BLaER1 treated with 17β-estradiol and CSF1 and Interleukin-3, amounts not matched to agents 10 nM and 100 nM (cell line): ENCODE measurements at regions not wholly inside any gene's neighbourhood (a gene's known extent, or its start where the extent isn't known, plus 50 kb on each side); places are given as distances from the start of the nearest gene placed in this dataset.
"Not testable (repeated sequence)": the region's sequence is repeated elsewhere in the genome, so short reads cannot be mapped to it uniquely, and the experiment has no call there.

Source experiments
- H3K27ac ChIP-seq, 11 experiments: shearing (Covaris generic); formaldehyde crosslinking; 2 replicates each; pipeline ENCODE4 v1.8.1; 2022
- H3K27me3 ChIP-seq, 11 experiments: shearing (Covaris generic); formaldehyde crosslinking; 2 replicates each; pipeline ENCODE4 v1.8.1; 2022
- H3K36me3 ChIP-seq, 11 experiments: shearing (Covaris generic); formaldehyde crosslinking; 2 replicates each; pipeline ENCODE4 v1.8.1; 2022
- H3K4me1 ChIP-seq, 10 experiments: shearing (Covaris generic); formaldehyde crosslinking; 2 replicates each; pipeline ENCODE4 v1.8.1; 2022
- H3K4me2 ChIP-seq, 11 experiments: shearing (Covaris generic); formaldehyde crosslinking; 2 replicates each; pipeline ENCODE4 v1.8.1; 2022
- H3K4me3 ChIP-seq, 10 experiments: shearing (Covaris generic); formaldehyde crosslinking; 2 replicates each; pipeline ENCODE4 v1.8.1; 2022
- H3K9ac ChIP-seq, 11 experiments: shearing (Covaris generic); formaldehyde crosslinking; 2 replicates each; pipeline ENCODE4 v1.8.1; 2022
- H3K9me3 ChIP-seq, 11 experiments: shearing (Covaris generic); formaldehyde crosslinking; replicated peaks in 1 of 11; 2 replicates each; pipeline ENCODE4 v1.8.1; 2022
- H4K20me1 ChIP-seq, 11 experiments: shearing (Covaris generic); formaldehyde crosslinking; 2 replicates each; pipeline ENCODE4 v1.8.1; 2022
- Cebpa-rat ChIP-seq, 11 experiments: shearing (Covaris generic); IDR thresholded peaks; 2 replicates each; pipeline ENCODE4 v1.8.1; 2022

- no peaks in the 10 kb centered on the region for H3K36me3 ChIP-seq
- no peak for TF ChIP-seq Cebpa-rat (IDR thresholded peaks at IDR 0.05)
- no peak overlapping the region for H3K27ac ChIP-seq
- peaks cover 0 to 21% (median 0%) of the 10 kb centered on the region in 10 experiments; a peak in 6 of 20 replicates for H3K4me1 ChIP-seq
- peak overlapping the region in 1 of 11 experiments; percentile 44; a peak in 1 of 22 replicates for H3K4me2 ChIP-seq
- no peak overlapping the region for H3K9ac ChIP-seq
- no peaks in the 10 kb centered on the region for H4K20me1 ChIP-seq
- H3K27me3 ChIP-seq = no peaks in the 10 kb centered on the region
- H3K9me3 ChIP-seq = no peaks in the 10 kb centered on the region
- H3K4me3 ChIP-seq = no peak overlapping the region
Observed at GRCh38 chr4:134634301-134634700, 432.7 kb upstream of the PABPC4L start.

- H3K4me3 ChIP-seq = no peak overlapping the region
- no peaks in the 10 kb centered on the region for H4K20me1 ChIP-seq
- no peak overlapping the region for H3K27ac ChIP-seq
- peaks cover 0 to 10% (median 0%) of the 10 kb centered on the region in 10 experiments; a peak in 6 of 20 replicates for H3K4me1 ChIP-seq
- H3K27me3 ChIP-seq = no peaks in the 10 kb centered on the region
- H3K9me3 ChIP-seq = no peaks in the 10 kb centered on the region
- no peak overlapping the region for H3K9ac ChIP-seq
- no peaks in the 10 kb centered on the region for H3K36me3 ChIP-seq
- H3K4me2 ChIP-seq = no peak overlapping the region
- no peak for TF ChIP-seq Cebpa-rat (IDR thresholded peaks at IDR 0.05)
Observed at GRCh38 chr4:134632056-134632455, 430.5 kb upstream of the PABPC4L start.

- no peaks in the 10 kb centered on the region for H3K9me3 ChIP-seq
- no peak overlapping the region for H3K9ac ChIP-seq
- H3K36me3 ChIP-seq = no peaks in the 10 kb centered on the region
- no peak overlapping the region for H3K27ac ChIP-seq
- H4K20me1 ChIP-seq = no peaks in the 10 kb centered on the region
- no peak overlapping the region for H3K4me2 ChIP-seq
- no peaks in the 10 kb centered on the region for H3K4me1 ChIP-seq
- TF ChIP-seq Cebpa-rat (IDR thresholded peaks at IDR 0.05) = no peak
- H3K4me3 ChIP-seq = no peak overlapping the region
- H3K27me3 ChIP-seq = no peaks in the 10 kb centered on the region
Observed at GRCh38 chr4:134628066-134628465, 426.5 kb upstream of the PABPC4L start.

- H3K9me3 ChIP-seq = no peaks in the 10 kb centered on the region
- no peaks in the 10 kb centered on the region for H3K4me1 ChIP-seq
- H3K4me2 ChIP-seq = no peak overlapping the region
- no peaks in the 10 kb centered on the region for H3K36me3 ChIP-seq
- no peak overlapping the region for H3K27ac ChIP-seq
- H3K27me3 ChIP-seq = no peaks in the 10 kb centered on the region
- no peak overlapping the region for H3K4me3 ChIP-seq
- no peak for TF ChIP-seq Cebpa-rat (IDR thresholded peaks at IDR 0.05)
- H4K20me1 ChIP-seq = no peaks in the 10 kb centered on the region
- no peak overlapping the region for H3K9ac ChIP-seq
Observed at GRCh38 chr4:134627366-134627765, 425.8 kb upstream of the PABPC4L start.

GRCh38 chr4:134624365-134624764, 422.8 kb upstream of the PABPC4L start:
- H3K4me2 ChIP-seq = no peak overlapping the region
- H3K9me3 ChIP-seq = no peaks in the 10 kb centered on the region
- H4K20me1 ChIP-seq = no peaks in the 10 kb centered on the region
- no peak overlapping the region for H3K4me3 ChIP-seq
- H3K27me3 ChIP-seq = no peaks in the 10 kb centered on the region
- no peak overlapping the region for H3K27ac ChIP-seq
- H3K36me3 ChIP-seq = no peaks in the 10 kb centered on the region
- no peaks in the 10 kb centered on the region for H3K4me1 ChIP-seq
- H3K9ac ChIP-seq = no peak overlapping the region
- TF ChIP-seq Cebpa-rat (IDR thresholded peaks at IDR 0.05) = no peak

GRCh38 chr4:134622626-134623575, 421.3 kb upstream of the PABPC4L start:
- H3K4me2 ChIP-seq, H3K9ac ChIP-seq, H3K4me3 ChIP-seq, H3K36me3 ChIP-seq, H3K4me1 ChIP-seq, H3K27me3 ChIP-seq, H3K9me3 ChIP-seq, H3K27ac ChIP-seq, H4K20me1 ChIP-seq: not testable (repeated sequence)

- no peak overlapping the region for H3K9ac ChIP-seq
- no peaks in the 10 kb centered on the region for H3K36me3 ChIP-seq
- H3K27ac ChIP-seq = no peak overlapping the region
- H3K4me2 ChIP-seq = no peak overlapping the region
- H3K4me1 ChIP-seq = no peaks in the 10 kb centered on the region
- no peaks in the 10 kb centered on the region for H3K9me3 ChIP-seq
- TF ChIP-seq Cebpa-rat (IDR thresholded peaks at IDR 0.05) = no peak
- H3K4me3 ChIP-seq = no peak overlapping the region
- no peaks in the 10 kb centered on the region for H4K20me1 ChIP-seq
- H3K27me3 ChIP-seq = no peaks in the 10 kb centered on the region
Observed at GRCh38 chr4:134622199-134622598, 420.6 kb upstream of the PABPC4L start.

- H3K36me3 ChIP-seq, H3K27ac ChIP-seq, H3K27me3 ChIP-seq, H3K9ac ChIP-seq, H4K20me1 ChIP-seq, H3K4me2 ChIP-seq, H3K4me3 ChIP-seq, H3K4me1 ChIP-seq, H3K9me3 ChIP-seq: not testable (repeated sequence)
Observed at GRCh38 chr4:134621715-134622114, 420.1 kb upstream of the PABPC4L start.

- no peaks in the 10 kb centered on the region for H3K36me3 ChIP-seq
- no peak overlapping the region for H3K4me3 ChIP-seq
- H3K27me3 ChIP-seq = no peaks in the 10 kb centered on the region
- no peak overlapping the region for H3K27ac ChIP-seq
- no peak overlapping the region for H3K9ac ChIP-seq
- no peaks in the 10 kb centered on the region for H3K4me1 ChIP-seq
- H3K4me2 ChIP-seq = no peak overlapping the region
- H4K20me1 ChIP-seq = no peaks in the 10 kb centered on the region
- TF ChIP-seq Cebpa-rat (IDR thresholded peaks at IDR 0.05) = no peak
- H3K9me3 ChIP-seq = peaks cover 0 to 7% (median 0%) of the 10 kb centered on the region in 11 experiments; a peak in 1 of 22 replicates
Observed at GRCh38 chr4:134610956-134611355, 409.4 kb upstream of the PABPC4L start.

- H3K27ac ChIP-seq = no peak overlapping the region
- H3K4me2 ChIP-seq = no peak overlapping the region
- TF ChIP-seq Cebpa-rat (IDR thresholded peaks at IDR 0.05) = no peak
- H3K27me3 ChIP-seq = no peaks in the 10 kb centered on the region
- peaks cover 0 to 7% (median 0%) of the 10 kb centered on the region in 11 experiments; a peak in 1 of 22 replicates for H3K9me3 ChIP-seq
- H3K9ac ChIP-seq = no peak overlapping the region
- no peaks in the 10 kb centered on the region for H3K36me3 ChIP-seq
- no peaks in the 10 kb centered on the region for H4K20me1 ChIP-seq
- H3K4me1 ChIP-seq = no peaks in the 10 kb centered on the region
- H3K4me3 ChIP-seq = no peak overlapping the region
Observed at GRCh38 chr4:134610172-134610571, 408.6 kb upstream of the PABPC4L start.
